GM18951 (cell line): ENCODE measurements at regions not wholly inside any gene's neighbourhood (a gene's known extent, or its start where the extent isn't known, plus 50 kb on each side); places are given as distances from the start of the nearest gene placed in this dataset.

Experiments used
- POLR2A ChIP-seq: IDR thresholded peaks from 4 replicates; pipeline ENCODE4 v1.6.1; 2011; ENCODE audit warnings: mild to moderate bottlenecking; ENCODE audit not compliant: insufficient read length, insufficient read depth; ENCODE audit errors: extremely low read depth
- in situ Hi-C: fragments of 300-500 bp; cut with MboI; formaldehyde crosslinking; loops from one replicate; pipeline ENCODE4 v1.12.0; 2022; ENCODE audit warnings: low sequenced_read_pairs, mixed read lengths, inconsistent platforms; ENCODE audit not compliant: unreplicated experiment

DNA sequence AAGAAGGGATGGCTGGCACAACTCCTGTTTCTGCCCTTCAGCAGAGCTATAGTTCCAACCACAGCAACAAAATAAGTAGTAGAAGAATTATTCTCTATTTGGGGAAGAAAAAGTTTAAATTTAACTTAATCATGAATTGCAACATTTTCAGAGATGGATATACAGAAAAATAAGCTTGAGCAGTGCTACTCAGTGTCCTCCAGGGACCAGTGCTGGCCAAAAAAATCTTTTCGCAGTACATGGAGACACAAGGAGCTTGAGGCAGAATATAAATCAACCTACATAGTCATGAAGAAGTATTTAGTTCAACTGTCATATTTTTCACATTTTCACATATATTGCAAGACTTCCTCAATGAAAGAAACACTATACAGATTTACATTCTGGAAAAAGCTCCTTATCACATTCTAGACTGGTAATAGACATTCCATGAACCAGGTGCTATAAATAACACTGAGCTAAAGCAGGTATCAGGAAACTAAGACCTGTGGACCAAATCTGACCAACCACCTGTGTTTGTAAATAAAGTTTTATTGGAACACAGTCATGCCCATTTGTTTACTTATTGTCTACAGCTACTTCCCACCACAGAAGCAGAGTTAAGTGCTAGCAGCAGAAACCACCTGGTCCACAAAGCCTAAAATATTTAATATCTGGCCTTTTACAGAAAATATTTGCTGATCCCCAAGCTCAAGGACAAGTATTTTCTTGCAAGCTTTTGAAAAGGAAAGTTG is 101.9 kb downstream of the RGS21 start:
- TF ChIP-seq POLR2A = no peak
- in situ Hi-C loops = no loop called here

DNA sequence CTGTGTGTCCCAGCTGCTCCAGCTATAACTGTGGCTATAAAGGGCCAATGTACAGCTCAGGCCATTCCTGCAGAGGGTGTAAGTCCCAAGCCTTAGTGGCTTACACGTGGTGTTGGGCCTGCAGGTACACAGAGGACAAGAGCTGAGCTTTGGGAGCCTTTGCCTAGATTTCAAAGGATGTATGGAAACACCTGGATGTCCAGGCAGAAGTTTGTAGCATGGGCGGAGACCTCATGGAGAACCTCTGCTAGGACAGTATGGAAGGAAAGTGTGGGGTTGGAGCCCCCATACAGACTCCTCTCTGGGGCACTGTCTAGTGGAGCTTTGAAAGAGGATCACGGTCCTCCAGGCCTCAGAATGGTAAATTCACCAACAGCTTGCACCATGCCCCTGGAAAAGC is 113.9 kb downstream of the RGS21 start:
- in situ Hi-C loops = no loop called here
- no peak for TF ChIP-seq POLR2A

DNA sequence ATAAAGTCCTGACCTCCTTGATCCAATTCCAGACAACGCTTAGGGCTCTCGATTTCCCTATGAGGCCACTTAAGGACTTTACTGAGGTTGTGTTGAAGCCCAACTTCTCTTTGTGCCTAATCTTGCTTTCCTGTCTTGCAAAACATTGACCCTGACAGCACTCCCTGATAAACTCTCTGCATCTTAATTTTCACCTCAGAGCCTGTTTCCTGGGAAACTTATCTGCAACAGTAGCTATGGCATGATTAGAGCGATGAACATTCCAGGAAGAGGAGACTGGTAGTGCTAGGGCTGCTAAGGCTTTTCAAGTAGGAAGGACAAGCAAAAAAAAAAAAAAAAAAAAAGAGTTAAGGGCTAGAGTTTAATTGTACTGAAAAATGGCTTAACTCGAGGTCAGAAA is 118.9 kb downstream of the RGS21 start:
- no peak for TF ChIP-seq POLR2A
- in situ Hi-C loops = no loop called here

DNA sequence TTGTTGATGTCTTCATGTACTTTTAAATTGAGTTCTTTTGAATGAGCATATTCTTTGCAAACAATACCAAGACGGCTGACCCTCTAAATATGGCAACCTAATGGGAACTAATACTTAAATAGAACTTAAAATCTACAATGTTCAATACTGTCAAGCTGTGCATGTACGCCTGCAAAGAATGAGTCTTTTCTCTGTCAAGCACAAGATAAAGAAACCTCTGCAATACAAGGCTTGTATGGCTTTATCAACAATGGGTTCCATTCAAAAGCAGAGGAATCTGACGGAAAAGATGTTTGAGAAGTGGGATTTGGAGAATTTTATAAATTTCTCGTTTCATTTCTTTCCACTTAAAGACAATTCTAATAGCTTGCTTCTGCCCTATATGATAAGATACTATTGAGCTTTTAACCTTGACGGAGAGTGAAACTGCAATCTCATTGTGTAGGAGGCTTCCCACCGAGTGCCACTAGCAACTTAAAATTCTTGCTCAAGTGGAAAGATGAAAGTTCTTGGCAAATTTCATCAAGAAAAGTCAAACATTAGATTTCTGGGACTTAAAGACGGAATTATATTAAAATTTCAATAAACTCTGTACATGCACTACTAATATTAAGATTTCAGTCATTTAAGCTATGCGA is 119.8 kb downstream of the RGS21 start:
- in situ Hi-C loops = no loop called here
- TF ChIP-seq POLR2A = no peak

DNA sequence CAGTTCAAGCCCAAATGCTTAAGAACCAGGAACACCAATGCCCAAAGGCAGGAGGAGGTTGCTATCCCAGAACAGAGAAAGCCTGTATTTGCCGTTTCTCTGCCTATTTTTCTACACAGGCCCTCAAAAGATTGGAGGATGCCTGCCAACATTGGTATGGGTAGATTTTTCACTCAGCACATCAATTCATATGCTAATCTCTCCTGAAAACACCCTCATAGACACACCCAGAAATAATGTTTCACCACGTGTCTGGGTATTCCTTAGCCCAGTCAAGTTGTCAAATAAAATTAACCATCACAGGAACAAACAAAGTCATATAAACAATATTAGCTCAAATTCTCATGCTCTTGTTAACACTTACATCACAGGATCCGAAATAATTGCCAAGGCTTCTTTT is 121.9 kb downstream of the RGS21 start:
- no peak for TF ChIP-seq POLR2A
- in situ Hi-C loops = no loop called here

DNA sequence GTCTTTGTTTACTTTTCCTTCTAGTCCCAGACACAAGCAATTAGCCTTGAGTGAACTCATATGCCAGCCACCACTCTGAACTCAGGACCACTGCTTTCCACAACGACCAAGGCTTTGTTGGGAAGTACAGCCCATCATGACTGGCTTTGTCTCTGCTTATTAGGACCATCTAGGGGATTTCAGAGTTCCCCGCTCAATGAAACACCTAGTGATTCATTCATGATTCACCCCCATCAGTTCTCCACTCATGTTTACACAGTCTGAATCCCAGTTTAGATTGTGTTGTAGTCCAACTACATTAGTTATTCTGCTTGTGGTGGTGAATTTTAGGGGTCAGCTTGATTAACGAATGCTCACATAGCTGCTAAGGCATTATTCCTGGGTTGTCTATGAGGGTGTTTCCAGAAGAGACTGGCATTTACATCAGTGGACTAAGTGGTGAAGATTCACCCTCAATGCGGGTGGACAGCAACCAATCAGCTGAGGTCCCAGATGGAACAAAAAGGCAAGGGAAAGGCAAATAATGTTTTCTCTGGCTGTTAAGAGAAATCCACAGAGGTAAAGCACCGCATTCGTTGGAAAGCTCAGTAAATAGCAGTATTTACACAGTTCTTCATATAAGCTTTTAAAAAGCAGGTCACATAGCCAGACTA is 122.7 kb downstream of the RGS21 start:
- no peak for TF ChIP-seq POLR2A
- in situ Hi-C loops = no loop called here

DNA sequence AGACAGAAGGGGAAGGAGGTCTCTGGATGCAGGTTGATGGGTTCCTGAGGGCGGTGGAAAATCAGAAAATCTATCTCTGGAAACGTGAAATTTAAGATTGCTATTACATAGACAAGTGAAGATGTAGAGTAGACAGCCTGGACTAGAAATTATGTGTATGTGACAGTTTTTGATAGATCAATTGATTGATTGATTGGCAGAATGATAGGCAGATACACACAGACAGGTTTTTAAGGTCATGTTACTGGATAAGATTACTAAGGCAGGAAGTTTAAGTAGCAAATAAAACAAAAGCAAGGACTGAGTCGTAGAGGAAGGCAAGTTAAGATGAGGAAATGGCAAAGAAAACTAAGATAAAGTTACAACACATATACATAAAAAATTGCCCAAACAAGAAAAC is 124.7 kb downstream of the RGS21 start:
- in situ Hi-C loops = no loop called here

DNA sequence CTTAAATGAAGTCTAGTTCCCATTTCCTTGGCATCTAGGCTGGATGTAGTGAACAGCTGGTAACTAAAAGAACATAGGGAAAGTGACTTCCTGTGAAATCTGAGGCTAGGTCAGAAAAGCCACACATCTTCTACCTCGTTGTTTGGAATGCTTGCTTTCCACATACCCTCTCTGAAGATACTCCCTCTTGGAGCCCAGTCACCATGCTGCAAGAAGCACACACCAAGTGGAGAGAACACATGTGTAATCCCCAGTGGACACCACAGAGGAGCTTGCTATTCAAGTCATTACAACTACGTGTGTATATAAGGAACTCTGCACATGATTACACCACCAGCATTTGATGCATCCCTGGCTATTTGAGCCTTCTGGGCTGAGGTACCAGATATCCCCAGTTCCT is 125.9 kb downstream of the RGS21 start:
- in situ Hi-C loops = no loop called here
- TF ChIP-seq POLR2A = no peak

More for the DNA sequence above, 124.7 kb downstream of the RGS21 start:
- no peak for TF ChIP-seq POLR2A

DNA sequence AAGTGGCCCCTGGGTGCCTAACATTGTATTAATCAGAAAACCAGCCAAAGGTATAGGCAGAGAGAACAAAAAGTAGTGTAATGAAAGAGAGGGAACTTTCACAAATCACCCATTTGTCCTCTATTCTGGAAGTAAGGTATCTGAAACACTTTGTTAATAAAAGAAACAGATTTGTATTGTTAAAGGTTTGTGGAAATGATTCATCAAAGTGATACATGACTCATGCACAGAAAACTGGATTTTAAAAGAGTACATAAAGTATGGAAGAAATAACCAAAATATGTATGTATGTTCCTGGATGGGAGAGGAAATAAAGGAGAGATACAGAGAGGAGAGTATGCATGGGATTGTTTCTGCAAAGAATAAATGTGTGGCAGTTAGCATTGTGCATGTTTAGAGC is 126.8 kb downstream of the RGS21 start:
- in situ Hi-C loops = no loop called here
- TF ChIP-seq POLR2A = no peak

DNA sequence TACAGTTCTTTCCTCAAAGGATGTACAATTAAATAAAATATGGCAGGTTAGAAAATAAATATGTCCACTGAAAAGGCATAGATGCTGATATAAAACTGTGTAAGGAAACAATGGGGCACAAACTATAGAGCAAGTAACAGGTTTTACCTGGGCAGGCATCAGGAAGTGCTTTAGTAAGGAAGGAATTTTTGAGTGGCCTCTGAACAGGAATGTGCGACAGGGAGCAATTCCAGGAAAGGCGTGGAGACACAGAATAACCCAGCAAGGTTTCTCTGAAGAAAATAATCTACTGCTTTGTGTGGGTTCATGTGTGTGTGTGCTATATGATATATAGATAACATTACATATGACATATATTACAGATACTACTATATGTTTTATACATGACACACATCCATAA is 128.4 kb downstream of the RGS21 start:
- in situ Hi-C loops = no loop called here
- TF ChIP-seq POLR2A = no peak

DNA sequence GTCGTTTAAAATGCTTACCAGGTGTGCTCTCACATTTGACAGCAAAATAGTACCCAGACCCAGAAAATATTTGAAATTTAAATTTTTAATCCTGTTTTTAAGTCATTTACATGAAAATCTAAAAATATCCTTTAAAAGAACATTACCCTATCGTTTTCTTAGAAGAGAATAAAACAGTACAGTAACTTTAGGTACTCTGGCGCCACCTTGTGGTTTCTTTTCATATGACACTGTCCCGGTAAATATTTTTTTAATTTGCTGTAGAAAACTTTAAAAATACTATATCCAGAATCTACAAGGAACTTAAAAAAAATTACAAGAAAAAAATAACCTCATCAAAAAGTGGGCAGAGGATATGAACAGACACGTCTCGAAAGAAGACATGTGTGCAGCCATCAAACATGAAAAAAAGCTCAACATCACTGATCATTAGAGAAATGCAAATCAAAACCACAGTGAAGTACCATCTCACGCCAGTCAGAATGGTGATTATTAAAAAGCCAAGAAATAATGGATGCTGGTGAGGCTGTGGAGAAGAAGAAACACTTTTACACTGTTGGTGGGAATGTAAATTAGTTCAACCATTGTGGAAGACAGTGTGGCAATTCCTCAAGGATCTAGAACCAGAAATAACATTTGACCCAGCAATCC is 129.2 kb downstream of the RGS21 start:
- TF ChIP-seq POLR2A = no peak
- in situ Hi-C loops = no loop called here

DNA sequence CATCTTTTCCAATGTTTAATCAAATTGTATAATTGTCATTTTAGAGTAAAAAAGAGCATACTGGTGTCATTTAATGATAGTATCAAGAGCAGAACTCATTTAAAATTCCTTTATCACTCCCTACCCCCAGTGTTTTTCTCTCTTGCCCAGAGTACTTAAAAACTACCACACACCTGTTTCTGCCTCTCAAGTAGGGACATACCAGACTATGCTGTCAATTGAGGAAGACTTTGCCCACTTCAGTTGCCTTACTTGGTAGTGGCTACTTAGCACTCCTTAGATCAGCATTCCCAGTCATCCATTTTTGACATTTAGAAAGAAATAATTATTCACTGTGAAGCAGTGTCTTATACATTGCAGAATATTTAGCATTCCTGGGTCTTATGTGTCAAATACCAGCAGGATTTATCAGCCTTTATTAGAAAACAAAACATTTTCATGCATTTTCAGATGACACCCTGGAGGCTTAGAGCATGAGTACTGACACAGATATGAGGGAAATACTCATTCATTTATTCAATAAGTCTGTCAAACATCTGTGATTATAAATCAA is 127.5 kb upstream of the RGS1 start:
- in situ Hi-C loops = no loop called here
- no peak for TF ChIP-seq POLR2A

DNA sequence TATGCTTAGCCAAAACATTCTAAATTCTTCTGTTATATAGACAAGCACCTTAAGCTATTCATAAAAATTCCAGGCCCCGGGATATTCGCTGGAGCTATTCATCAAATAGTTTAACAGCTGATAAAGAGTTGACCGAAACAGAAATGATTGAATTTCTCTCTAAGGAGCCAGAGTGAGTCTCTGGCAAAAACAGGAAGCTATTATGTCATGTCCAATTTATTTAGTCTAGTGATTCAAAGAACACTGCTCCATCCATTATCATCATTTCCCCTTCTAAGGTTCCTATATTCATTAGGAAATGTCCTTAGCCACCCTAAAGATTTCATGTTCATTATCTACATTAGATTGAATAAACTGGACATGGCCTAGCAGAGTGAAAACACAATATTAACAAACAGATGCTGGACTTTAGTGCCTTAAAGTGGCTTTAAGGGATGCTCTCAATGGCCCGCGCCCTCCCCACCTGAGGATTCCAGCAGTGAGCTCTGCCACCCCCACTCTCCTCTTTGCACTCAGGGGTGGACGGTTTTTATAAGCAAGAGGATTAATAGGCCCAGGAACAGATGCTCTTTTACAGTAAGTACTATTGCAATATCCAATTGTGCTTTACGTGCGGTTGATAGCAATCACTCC is 122.1 kb upstream of the RGS1 start:
- in situ Hi-C loops = no loop called here

DNA sequence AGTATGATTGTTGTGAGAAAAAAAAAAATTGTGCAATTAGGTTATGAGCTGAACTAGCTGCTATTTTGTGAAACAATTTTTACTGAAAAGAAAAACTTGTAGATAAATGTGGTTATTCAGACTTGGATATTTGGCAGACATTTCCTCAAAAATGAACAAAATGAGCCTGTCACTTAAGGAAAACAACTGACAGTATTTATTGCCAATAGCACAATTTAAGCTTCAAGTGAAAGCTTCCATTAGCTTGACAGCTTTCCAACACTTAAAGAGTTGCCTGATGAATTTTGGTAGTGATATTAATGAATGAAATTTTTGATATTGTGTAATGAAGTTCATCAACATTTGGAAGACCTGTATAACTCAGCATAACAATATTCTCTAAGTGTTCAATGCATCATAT is 116.1 kb upstream of the RGS1 start:
- in situ Hi-C loops = no loop called here
- TF ChIP-seq POLR2A = no peak

More for the DNA sequence above, 122.1 kb upstream of the RGS1 start:
- no peak for TF ChIP-seq POLR2A
